HepG2 (cell line): ENCODE measurements at regions not wholly inside any gene's neighbourhood (a gene's known extent, or its start where the extent isn't known, plus 50 kb on each side); places are given as distances from the start of the nearest gene placed in this dataset.

Source experiments
- ATAC-seq: fragments of 200-7000 bp; cut with Tn5 transposase; 3 replicates; pipeline ENCODE4 v1.9.1; 2020; ENCODE audit warnings: mild to moderate bottlenecking, moderate library complexity
- BruUV-seq: library from RNA; stranded (reverse); fragments of 400-500 nt; replicated peaks from 2 replicates; lab custom pipeline; 2021; lab: Mats Ljungman, UMichigan
- CTCF ChIA-PET: fragments of 300-600 bp; formaldehyde crosslinking; extraction: SDS; loops from one replicate; lab custom pipeline; 2021; ENCODE audit warnings: low total read pairs, inconsistent platforms, low intra/inter-chr PET ratio; lab: Yijun Ruan, JAX
- POLR2A ChIA-PET: fragments of 350-600 bp; sonication (Branson Sonifier 250); formaldehyde crosslinking; loops from one replicate; lab custom pipeline; 2020; ENCODE audit warnings: antibody characterized with exemption, inconsistent platforms; lab: Yijun Ruan, JAX
- DNase-seq: peaks from one replicate; pipeline ENCODE4 v3.0.0-alpha.2; 2015; ENCODE audit warnings: low spot score
- FAIRE-seq: peaks from 3 replicates; lab custom pipeline; 2011; peaks lifted over from hg19 to GRCh38; lab: Jason Lieb, UNC
- H2AFZ ChIP-seq: one replicate; pipeline ENCODE4 v1.6.1; 2011; ENCODE audit warnings: low read length, inconsistent platforms
- H3K27ac ChIP-seq: fragments of 300-600 bp; 3 replicates; pipeline ENCODE4 v1.8.0; 2011; ENCODE audit warnings: mixed run types, mild to moderate bottlenecking, mixed read lengths, low read length, inconsistent platforms; ENCODE audit not compliant: insufficient read depth; ENCODE audit errors: extremely low read length
- H3K27me3 ChIP-seq, 2 experiments: fragments of 200-600 bp in 1 of 2; 2 replicates in 1 of 2; 3 replicates in 1 of 2; pipeline versions ENCODE4 v1.6.0 to v1.8.0; 2011; ENCODE audit warnings: low read length in 2 of 2, mild to moderate bottlenecking in 2 of 2, moderate library complexity in 2 of 2, inconsistent platforms in 1 of 2; ENCODE audit not compliant: insufficient read depth in 2 of 2, control insufficient read depth in 1 of 2
- H3K36me3 ChIP-seq, 2 experiments: fragments of 200-600 bp in 1 of 2; replicated peaks in 1 of 2; 2 replicates in 1 of 2; 3 replicates in 1 of 2; pipeline versions ENCODE4 v1.5.1 to v1.8.0; 2011; ENCODE audit warnings: low read length in 2 of 2, inconsistent platforms in 1 of 2; ENCODE audit not compliant: insufficient read depth in 2 of 2, control insufficient read depth in 1 of 2
- H3K4me1 ChIP-seq: 2 replicates; pipeline ENCODE4 v1.5.1; 2012; ENCODE audit warnings: low read length, inconsistent platforms; ENCODE audit not compliant: insufficient read depth
- H3K4me2 ChIP-seq: 2 replicates; pipeline ENCODE4 v1.6.0; 2011; ENCODE audit warnings: low read depth, low read length, inconsistent platforms
- H3K4me3 ChIP-seq, 3 experiments: fragments of 200-600 bp in 1 of 3; sonication (generic), shearing (Covaris generic) in 1 of 3; replicated peaks in 1 of 3; 2 replicates each; pipeline ENCODE4 v1.5.1; 2011 to 2016; ENCODE audit warnings: low read length in 3 of 3, inconsistent platforms in 2 of 3, low read depth in 2 of 3, mild to moderate bottlenecking in 2 of 3, control low read depth in 1 of 3, mixed read lengths in 1 of 3; ENCODE audit not compliant: insufficient read depth in 1 of 3
- H3K79me2 ChIP-seq: one replicate; pipeline ENCODE4 v1.6.1; 2011; ENCODE audit warnings: low read length, inconsistent platforms; ENCODE audit not compliant: insufficient read depth
- H3K9ac ChIP-seq: 2 replicates; pipeline ENCODE4 v1.6.0; 2011; ENCODE audit warnings: mild to moderate bottlenecking, low read depth, low read length, inconsistent platforms; ENCODE audit not compliant: insufficient read depth
- H3K9me3 ChIP-seq: 2 replicates; pipeline ENCODE4 v1.5.1; 2012; ENCODE audit warnings: mild to moderate bottlenecking, low read length
- H4K20me1 ChIP-seq: 2 replicates; pipeline ENCODE4 v1.6.0; 2011; ENCODE audit warnings: inconsistent platforms, mild to moderate bottlenecking, low read length, moderate library complexity; ENCODE audit not compliant: insufficient read depth
- ATAD3A ChIP-seq: sonication (generic); formaldehyde crosslinking; IDR thresholded peaks from 2 replicates; pipeline ENCODE4 v1.4.0; 2020; ENCODE audit warnings: missing genetic modification reagents
- CHCHD3 ChIP-seq: sonication (generic); formaldehyde crosslinking; IDR thresholded peaks from 2 replicates; pipeline ENCODE4 v1.8.0; 2022; ENCODE audit warnings: mild to moderate bottlenecking, missing genetic modification reagents, moderate library complexity
- PRDM15 ChIP-seq: sonication (generic); formaldehyde crosslinking; IDR thresholded peaks from 2 replicates; pipeline ENCODE4 v1.4.0; 2020; ENCODE audit warnings: missing genetic modification reagents
- SMAD3 ChIP-seq: sonication (generic); formaldehyde crosslinking; IDR thresholded peaks from 2 replicates; pipeline ENCODE4 v1.4.0; 2020; ENCODE audit warnings: missing genetic modification reagents
- THYN1 ChIP-seq: sonication (generic); formaldehyde crosslinking; IDR thresholded peaks from 2 replicates; pipeline ENCODE4 v1.8.1; 2023; ENCODE audit warnings: low read depth, mild to moderate bottlenecking, moderate library complexity, missing genetic modification reagents, borderline replicate concordance
- ZC3H13 ChIP-seq: sonication (generic); formaldehyde crosslinking; IDR thresholded peaks from 2 replicates; pipeline ENCODE4 v1.8.1; 2023; ENCODE audit warnings: mild to moderate bottlenecking, missing genetic modification reagents, moderate library complexity
- ZNF124 ChIP-seq: sonication (generic); formaldehyde crosslinking; IDR thresholded peaks from 2 replicates; pipeline ENCODE4 v1.4.0; 2020; ENCODE audit warnings: missing genetic modification reagents
- ZNF180 ChIP-seq: sonication (generic); formaldehyde crosslinking; IDR thresholded peaks from 2 replicates; pipeline ENCODE4 v1.4.0; 2020; ENCODE audit warnings: low read depth, missing genetic modification reagents, borderline replicate concordance
- ZNF335 ChIP-seq: sonication (generic); formaldehyde crosslinking; IDR thresholded peaks from 2 replicates; pipeline ENCODE4 v1.4.0; 2020; ENCODE audit warnings: missing genetic modification reagents
- ZNF34 ChIP-seq: sonication (generic); formaldehyde crosslinking; IDR thresholded peaks from 2 replicates; pipeline ENCODE4 v1.4.0; 2020; ENCODE audit warnings: mild to moderate bottlenecking, missing genetic modification reagents, borderline replicate concordance
- WGBS: methylation state at CpG from one replicate; pipeline ENCODE4 v1.1.6; 2017; ENCODE audit warnings: low lambda C conversion rate; 5-methylcytosine and 5-hydroxymethylcytosine counted together
- in situ Hi-C: cut with HindIII; loops from 2 replicates; pipeline ENCODE4 v1.10.0; 2017; ENCODE audit warnings: low pct_unique_long_range_greater_than_20kb; ENCODE audit not compliant: extremely low pct_ligation_motif_present
- intact Hi-C: fragments of 100-400 bp; cut with micrococcal nuclease; formaldehyde crosslinking; loops from one replicate; pipeline ENCODE4 v1.10.0; 2022; ENCODE audit not compliant: unreplicated experiment
- TF ChIP-seq, protein P1 (sequence below): sonication (generic); formaldehyde crosslinking; IDR thresholded peaks from 2 replicates; pipeline ENCODE4 v1.4.0; 2020; ENCODE audit warnings: missing genetic modification reagents
- TF ChIP-seq, protein P2 (sequence below): sonication (generic); formaldehyde crosslinking; IDR thresholded peaks from 2 replicates; pipeline ENCODE4 v1.5.0; 2020; ENCODE audit warnings: mild to moderate bottlenecking, missing genetic modification reagents
- TF ChIP-seq, protein P3 (sequence below): sonication (generic); formaldehyde crosslinking; IDR thresholded peaks from 2 replicates; pipeline ENCODE4 v1.4.0; 2020; ENCODE audit warnings: low read depth, mild to moderate bottlenecking, missing genetic modification reagents
- TF ChIP-seq, protein P4 (sequence below): sonication (generic); formaldehyde crosslinking; IDR thresholded peaks from 2 replicates; pipeline ENCODE4 v1.4.0; 2020; ENCODE audit warnings: missing genetic modification reagents

- H3K27me3 ChIP-seq, result no peaks in the 10 kb centered on the region
- ChIA-PET CTCF (no interaction called here), POLR2A (no interaction called here)
- no peak overlapping the region for H3K27ac ChIP-seq
- H3K4me2 ChIP-seq, result no peak overlapping the region
- WGBS, result 95% methylated on average over 27 of the region's 27 CpGs
- H3K4me1 ChIP-seq, result no peaks in the 10 kb centered on the region
- ATAC-seq (no peak), FAIRE-seq (no peak), DNase-seq (no peak)
- intact Hi-C loops (no loop called here), in situ Hi-C loops (no loop called here)
- no peaks in the 10 kb centered on the region for H4K20me1 ChIP-seq
- no TSS peak for BruUV-seq
- no peak overlapping the region for H3K9ac ChIP-seq
- H3K79me2 ChIP-seq, result peaks cover 14% of the 10 kb centered on the region
- no peak overlapping the region for H3K4me3 ChIP-seq
- H3K9me3 ChIP-seq, result peaks cover 5% of the 10 kb centered on the region; the same call in 1 of the 2 replicates
- H3K36me3 ChIP-seq, result no peaks in the 10 kb centered on the region
- H2AFZ ChIP-seq, result no peak overlapping the region
- TF ChIP-seq ZNF180 (CRISPR knock-in tag), result no peak
- no peak for TF ChIP-seq CHCHD3 (CRISPR knock-in tag)
- TF ChIP-seq, protein P1, sequence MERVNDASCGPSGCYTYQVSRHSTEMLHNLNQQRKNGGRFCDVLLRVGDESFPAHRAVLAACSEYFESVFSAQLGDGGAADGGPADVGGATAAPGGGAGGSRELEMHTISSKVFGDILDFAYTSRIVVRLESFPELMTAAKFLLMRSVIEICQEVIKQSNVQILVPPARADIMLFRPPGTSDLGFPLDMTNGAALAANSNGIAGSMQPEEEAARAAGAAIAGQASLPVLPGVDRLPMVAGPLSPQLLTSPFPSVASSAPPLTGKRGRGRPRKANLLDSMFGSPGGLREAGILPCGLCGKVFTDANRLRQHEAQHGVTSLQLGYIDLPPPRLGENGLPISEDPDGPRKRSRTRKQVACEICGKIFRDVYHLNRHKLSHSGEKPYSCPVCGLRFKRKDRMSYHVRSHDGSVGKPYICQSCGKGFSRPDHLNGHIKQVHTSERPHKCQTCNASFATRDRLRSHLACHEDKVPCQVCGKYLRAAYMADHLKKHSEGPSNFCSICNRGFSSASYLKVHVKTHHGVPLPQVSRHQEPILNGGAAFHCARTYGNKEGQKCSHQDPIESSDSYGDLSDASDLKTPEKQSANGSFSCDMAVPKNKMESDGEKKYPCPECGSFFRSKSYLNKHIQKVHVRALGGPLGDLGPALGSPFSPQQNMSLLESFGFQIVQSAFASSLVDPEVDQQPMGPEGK, result no peak
- no peak for TF ChIP-seq THYN1 (CRISPR knock-in tag)
- TF ChIP-seq SMAD3 (CRISPR knock-in tag), result no peak
- no peak for TF ChIP-seq ZNF34 (CRISPR knock-in tag)
- no peak for TF ChIP-seq ZNF124 (CRISPR knock-in tag)
- TF ChIP-seq, protein P2, sequence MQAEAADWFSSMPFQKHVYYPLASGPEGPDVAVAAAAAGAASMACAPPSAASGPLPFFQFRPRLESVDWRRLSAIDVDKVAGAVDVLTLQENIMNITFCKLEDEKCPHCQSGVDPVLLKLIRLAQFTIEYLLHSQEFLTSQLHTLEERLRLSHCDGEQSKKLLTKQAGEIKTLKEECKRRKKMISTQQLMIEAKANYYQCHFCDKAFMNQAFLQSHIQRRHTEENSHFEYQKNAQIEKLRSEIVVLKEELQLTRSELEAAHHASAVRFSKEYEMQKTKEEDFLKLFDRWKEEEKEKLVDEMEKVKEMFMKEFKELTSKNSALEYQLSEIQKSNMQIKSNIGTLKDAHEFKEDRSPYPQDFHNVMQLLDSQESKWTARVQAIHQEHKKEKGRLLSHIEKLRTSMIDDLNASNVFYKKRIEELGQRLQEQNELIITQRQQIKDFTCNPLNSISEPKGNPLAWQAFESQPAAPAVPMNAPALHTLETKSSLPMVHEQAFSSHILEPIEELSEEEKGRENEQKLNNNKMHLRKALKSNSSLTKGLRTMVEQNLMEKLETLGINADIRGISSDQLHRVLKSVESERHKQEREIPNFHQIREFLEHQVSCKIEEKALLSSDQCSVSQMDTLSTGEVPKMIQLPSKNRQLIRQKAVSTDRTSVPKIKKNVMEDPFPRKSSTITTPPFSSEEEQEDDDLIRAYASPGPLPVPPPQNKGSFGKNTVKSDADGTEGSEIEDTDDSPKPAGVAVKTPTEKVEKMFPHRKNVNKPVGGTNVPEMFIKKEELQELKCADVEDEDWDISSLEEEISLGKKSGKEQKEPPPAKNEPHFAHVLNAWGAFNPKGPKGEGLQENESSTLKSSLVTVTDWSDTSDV (CRISPR knock-in tag), result no peak
- TF ChIP-seq, protein P3, sequence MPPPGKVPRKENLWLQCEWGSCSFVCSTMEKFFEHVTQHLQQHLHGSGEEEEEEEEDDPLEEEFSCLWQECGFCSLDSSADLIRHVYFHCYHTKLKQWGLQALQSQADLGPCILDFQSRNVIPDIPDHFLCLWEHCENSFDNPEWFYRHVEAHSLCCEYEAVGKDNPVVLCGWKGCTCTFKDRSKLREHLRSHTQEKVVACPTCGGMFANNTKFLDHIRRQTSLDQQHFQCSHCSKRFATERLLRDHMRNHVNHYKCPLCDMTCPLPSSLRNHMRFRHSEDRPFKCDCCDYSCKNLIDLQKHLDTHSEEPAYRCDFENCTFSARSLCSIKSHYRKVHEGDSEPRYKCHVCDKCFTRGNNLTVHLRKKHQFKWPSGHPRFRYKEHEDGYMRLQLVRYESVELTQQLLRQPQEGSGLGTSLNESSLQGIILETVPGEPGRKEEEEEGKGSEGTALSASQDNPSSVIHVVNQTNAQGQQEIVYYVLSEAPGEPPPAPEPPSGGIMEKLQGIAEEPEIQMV (CRISPR knock-in tag), result no peak
- no peak for TF ChIP-seq PRDM15
- TF ChIP-seq ZC3H13 (CRISPR knock-in tag), result no peak
- TF ChIP-seq, protein P4, sequence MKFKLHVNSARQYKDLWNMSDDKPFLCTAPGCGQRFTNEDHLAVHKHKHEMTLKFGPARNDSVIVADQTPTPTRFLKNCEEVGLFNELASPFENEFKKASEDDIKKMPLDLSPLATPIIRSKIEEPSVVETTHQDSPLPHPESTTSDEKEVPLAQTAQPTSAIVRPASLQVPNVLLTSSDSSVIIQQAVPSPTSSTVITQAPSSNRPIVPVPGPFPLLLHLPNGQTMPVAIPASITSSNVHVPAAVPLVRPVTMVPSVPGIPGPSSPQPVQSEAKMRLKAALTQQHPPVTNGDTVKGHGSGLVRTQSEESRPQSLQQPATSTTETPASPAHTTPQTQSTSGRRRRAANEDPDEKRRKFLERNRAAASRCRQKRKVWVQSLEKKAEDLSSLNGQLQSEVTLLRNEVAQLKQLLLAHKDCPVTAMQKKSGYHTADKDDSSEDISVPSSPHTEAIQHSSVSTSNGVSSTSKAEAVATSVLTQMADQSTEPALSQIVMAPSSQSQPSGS (CRISPR knock-in tag), result no peak
- no peak for TF ChIP-seq ZNF335
- no peak for TF ChIP-seq ATAD3A (CRISPR knock-in tag)
Measured at GRCh38 chr3:11705049-11705448, 61.3 kb upstream of the VGLL4 start.
